Body of pancreas (tissue), 4 donors: ENCODE measurements at regions not wholly inside any gene's neighbourhood (a gene's known extent, or its start where the extent isn't known, plus 50 kb on each side); places are given as distances from the start of the nearest gene placed in this dataset.

ENCODE experiments used
- POLR2A ChIP-seq, 3 donors: fragments of 450-650 bp; IDR thresholded peaks; one replicate each; pipeline ENCODE4 v1.6.1; 2016; ENCODE audit warnings: antibody characterized with exemption in 3 of 3, mild to moderate bottlenecking in 2 of 3
- TF ChIP-seq, protein P1 (sequence below), 7 experiments: fragments of 450-650 bp in 4 of 7; fragments of 200-600 bp in 3 of 7; sonication (generic) in 3 of 7; IDR thresholded peaks; one replicate each; pipeline ENCODE4 v1.5.1; 2016 to 2019; ENCODE audit warnings: antibody characterized with exemption in 7 of 7

DNA sequence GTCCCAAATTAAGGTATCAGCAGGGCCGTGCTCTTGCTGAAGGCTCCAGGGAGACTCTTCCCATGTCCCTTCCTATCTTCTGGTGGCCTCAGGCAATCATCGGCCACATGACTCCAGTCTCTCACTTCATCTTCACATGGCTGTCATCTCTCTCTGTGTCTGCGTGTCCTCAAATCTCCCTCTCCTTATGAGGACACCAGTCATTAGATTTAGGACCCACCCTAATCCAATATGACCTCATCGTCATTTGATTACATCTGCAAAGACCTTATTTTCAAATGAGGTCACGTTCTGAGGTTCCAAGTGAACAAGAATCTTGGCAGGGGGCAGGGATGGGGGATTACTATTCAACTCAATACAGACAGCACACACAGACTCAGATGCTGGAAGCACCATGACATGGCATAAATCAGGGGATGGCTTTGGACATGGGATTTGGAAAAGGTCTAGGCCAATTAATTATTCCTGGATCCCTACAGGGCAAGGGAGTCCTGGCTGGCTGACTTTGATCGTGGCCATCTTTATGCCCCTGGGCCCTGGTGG is 210.0 kb upstream of the SKOR2 start:
- no peak for TF ChIP-seq POLR2A (IDR thresholded peaks at IDR 0.05)
- TF ChIP-seq, protein P1, sequence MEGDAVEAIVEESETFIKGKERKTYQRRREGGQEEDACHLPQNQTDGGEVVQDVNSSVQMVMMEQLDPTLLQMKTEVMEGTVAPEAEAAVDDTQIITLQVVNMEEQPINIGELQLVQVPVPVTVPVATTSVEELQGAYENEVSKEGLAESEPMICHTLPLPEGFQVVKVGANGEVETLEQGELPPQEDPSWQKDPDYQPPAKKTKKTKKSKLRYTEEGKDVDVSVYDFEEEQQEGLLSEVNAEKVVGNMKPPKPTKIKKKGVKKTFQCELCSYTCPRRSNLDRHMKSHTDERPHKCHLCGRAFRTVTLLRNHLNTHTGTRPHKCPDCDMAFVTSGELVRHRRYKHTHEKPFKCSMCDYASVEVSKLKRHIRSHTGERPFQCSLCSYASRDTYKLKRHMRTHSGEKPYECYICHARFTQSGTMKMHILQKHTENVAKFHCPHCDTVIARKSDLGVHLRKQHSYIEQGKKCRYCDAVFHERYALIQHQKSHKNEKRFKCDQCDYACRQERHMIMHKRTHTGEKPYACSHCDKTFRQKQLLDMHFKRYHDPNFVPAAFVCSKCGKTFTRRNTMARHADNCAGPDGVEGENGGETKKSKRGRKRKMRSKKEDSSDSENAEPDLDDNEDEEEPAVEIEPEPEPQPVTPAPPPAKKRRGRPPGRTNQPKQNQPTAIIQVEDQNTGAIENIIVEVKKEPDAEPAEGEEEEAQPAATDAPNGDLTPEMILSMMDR (IDR thresholded peaks at IDR 0.05): no peak
